Left kidney (tissue), 1 donor: ENCODE measurements at regions not wholly inside any gene's neighbourhood (a gene's known extent, or its start where the extent isn't known, plus 50 kb on each side); places are given as distances from the start of the nearest gene placed in this dataset.

ENCODE experiments used
- DNase-seq: peaks from one replicate; pipeline ENCODE4 v3.0.0-alpha.2; 2013

DNA sequence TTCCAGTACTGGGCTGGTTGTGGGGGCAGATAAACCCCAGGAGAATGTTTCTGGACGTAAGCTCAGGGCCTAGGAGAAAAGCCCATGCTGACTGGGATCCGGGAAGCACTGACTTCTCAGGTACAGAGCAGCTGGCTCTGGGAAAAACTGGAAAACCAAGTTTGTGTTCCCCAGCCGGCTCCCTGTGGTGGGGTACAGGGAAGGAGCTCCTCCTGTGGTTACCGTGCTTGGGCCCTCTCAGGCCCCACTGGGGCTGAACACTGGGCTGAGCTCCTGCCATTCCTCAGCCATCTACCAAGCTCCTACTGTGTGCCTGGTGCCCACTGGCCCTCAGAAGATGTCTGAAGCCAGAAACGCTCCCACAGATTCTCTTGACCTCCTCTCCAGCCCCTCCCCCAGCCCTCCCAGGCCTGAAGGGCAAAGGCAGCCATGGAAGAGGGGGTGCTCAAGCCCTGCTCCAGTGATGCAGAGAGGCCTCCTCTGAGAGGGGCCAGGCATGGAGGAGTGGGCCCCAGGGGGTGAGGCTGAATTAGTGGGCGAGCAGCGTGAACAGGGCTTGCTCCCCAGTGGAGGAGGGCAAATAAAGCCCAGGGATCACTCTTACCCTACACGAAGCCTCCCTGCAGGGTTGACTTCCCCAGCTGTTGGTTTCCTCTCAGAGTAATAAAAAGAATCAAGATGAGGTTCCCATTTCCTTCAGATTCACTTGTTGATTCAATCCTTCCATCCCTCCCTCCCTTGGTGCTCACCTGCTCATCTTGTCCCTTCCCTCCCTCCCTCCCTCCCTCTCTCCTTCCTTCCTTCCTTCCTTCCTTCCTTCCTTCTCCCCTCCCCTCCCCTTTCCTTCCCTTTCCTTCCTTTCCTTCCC lies 100.0 kb downstream of the VEGFA start:
- DNase-seq: no peak

DNA sequence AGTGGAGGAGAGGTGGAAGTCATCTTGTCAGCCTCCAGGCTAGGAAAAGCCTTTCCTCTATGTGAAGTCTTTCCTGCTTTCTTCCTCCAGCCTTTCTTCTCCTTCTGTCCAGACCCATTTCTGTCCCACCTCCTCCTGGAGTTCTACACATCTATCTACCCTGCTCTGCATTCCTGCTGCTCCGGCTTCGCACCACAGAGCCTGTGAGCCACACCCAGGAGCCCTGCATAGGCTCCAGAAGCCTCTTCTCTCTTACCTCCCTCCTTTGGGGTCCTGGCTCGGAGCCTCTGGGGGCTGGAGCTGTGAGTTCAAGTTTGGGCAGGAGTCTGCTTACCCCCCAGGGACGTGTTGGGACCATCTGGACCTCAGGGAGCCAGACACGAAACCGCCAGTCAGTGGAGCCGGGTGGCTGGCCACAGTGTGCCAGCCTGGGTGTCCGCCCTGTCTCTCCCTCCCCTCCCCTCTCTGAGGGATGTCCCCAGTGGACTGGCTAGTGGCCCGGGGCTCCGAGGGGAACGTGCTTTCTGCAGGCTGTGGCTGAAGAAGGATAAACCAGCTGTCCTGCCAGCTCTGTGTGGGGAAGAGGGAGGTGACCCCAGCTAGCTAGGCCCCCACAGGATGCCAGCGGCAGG lies 99.2 kb downstream of the VEGFA start:
- no peak for DNase-seq

DNA sequence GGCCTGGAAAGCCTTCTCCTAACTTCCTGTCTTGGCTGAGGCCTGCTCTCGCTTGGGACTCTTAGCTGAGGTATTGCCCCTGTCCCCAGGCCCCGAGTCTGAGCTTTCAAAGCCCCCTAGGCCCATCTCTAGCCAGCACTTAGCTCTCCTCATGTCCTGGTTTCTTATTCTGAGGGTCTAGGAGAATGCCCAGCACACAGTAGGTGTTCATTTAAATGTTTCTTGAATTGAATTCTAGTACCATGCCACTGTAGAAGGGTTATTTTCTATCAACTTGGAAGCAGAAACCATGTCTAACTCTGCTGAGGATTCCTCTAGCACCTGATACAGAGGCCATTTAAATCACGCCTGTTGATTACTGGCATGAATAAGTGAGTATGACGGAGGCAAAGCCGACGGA lies 98.5 kb downstream of the VEGFA start:
- no peak for DNase-seq

DNA sequence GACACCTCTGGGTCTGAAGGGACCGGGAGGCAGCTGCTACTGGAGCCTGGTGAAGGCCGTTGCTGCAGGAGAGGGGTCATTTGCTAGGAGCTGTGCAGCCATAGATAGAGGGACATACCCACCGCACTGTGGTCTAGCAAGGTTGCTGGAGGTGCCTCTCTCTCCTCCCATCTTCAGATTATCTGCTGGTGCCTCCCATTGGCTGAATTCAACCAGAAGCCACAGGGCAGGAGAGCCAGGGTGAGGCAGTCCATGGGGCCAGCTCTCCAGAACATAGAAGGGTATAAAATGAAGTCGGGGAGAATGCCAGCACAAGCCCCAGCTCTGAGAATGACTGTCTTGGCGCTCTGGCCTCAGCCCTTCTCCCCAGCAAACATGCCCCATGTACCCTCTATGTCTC lies 98.0 kb downstream of the VEGFA start:
- no peak for DNase-seq

DNA sequence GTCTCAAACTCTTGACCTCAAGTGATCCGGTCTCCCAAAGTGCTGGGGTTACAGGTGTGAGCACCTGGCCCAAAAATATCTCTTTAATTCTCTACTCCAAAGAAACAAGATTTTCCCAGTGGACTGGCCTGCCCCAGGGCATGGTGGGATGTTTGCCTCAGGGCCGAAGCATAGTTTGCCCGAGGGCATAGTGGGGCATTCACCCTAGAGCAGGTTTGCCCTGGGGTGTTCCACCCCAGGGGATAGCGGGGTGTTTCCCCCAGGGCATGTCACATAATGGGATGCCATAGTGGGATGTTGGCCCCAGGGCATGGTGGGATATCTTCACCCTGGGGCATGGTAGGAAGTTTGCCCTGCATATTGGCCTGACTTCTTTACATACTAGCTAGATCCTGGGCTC lies 97.2 kb downstream of the VEGFA start:
- no peak for DNase-seq

DNA sequence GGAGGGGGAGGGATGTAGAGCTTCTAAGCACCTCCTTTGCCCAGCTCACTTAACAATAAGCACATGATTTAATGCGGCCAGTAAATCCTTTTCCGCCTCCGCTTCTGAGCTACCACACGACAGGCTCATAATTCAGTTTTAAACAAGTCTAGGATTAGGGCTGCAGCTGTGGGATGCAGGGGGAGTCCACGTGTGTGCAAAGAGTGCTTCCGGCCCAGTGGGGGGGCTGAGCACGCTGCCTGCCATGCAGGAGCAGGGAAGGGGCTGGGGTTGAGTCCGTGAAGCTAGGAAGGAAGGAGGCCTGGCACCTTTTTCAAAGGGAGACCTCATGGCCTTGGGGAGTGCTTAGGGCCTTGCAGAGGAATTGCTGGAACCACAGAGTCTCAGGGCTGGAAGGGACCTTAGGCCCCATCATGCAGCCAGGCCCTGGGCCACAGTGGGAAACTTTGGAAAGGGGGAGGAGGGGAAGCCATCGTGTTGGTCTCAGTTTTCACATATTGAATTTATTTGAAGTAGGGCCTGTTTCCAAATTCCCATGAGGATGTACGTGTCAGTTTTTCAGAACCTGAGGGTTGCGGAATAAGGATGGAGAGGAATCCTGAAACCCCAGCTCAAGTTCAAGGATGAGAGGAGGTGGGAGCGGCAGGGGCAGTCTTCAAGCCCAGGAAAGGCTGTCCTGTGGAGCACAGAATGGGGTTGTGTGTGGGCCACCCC lies 96.1 kb downstream of the VEGFA start:
- DNase-seq: peak; percentile 87

DNA sequence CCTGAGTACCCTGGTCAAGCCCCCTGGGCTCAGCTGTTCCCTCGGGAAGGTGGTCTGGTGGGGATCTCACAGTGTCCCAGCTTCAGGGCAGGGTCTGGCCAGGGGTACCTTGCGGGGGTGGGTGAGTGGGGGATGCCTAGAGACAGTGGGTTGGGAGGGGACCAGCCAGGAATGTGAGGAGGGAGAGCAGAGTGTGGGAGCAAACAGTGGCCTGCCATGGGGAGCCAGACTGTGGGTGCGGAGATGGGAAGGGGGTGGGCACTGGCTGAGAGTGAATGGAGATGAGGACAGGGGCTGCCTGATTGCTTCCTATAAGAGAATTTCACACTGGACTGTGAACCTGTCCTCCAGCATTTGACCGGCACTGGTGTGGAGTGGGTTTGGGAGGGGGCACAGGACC lies 95.1 kb downstream of the VEGFA start:
- no peak for DNase-seq

DNA sequence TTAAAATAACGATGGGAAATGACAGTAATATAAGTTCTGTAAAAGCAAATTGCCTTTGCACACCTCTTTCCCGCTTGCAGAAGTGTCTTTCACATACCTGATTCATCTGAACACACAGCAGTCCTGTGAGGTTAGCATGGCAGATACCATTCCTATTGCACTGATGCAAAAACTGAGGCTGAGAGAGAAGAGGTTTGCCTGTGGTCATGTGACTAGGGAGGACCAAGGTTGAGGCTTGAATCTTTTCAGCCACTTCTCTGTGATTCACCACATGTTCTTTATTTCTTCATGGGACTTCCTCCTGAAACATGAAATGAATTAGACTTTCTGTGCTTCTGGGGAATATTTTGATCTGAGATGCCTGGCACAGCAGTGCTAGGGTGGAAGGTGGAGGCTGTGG lies 92.9 kb downstream of the VEGFA start:
- DNase-seq: no peak

DNA sequence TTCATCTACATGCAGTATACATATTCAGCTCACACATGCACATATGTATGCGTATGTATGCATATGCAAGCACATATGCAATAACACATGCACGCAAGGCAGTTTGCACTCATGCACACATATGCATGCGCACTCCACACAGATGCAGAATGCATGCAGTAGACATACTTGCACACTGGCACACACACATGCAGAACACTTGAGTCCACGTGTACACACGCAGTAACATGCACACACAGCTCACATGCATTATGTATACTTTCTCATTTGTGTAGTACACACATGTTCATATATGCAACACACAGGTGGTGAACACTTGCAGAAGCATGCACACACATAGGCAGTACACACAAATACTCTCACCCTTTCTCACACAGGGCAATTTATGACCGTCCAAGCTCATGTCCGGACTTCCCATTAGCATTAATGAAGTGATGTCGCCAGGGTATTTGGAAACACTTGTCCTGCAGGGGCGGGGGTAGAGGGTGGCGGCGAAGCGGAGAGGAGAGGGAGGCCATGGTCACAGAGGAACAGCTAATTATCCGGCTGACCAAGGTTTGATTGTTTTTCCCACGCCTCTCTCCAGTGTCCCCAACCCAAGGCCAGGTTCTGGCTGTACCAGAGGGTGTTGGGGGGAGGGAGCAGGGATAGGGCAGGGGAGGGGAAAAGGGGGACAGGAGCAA lies 91.3 kb downstream of the VEGFA start:
- no peak for DNase-seq

DNA sequence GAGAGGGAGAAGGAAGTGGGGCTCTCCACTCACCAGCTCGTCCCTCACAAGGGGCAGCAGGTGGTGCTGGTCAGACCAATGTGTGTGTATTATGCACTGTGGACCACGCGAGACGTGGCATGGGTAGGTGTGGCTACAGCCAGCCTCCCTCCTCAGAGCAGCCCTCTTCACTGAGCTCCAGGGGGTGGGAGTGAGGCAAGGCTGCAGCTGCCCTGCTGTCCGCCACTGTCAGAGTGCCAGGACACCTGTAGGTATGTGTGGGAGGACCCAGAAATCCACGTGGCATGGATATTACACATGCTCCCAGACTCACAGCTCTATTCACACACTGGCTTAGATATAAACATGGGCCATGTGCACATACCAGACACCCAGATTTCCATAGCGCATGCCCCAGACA lies 90.3 kb downstream of the VEGFA start:
- DNase-seq: no peak

DNA sequence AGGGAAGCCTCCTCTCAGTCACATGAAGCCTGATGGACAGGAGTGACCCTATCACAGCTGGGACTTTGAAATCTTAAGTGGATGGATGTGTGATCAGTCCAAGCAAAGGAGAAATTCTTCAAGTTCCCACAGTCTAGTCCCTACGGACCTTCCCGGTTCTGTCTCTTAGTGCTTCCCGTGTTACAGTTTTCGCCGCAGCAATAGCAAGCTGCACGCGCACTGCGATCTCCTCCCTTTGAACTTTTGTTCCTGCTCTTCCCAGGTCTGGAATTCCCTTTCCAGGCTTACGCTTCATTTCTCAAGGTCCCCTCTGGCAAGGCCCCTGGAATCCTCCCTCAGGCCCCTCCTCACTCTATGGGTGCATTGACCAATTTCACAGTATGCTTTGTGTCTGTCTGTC lies 89.2 kb downstream of the VEGFA start:
- no peak for DNase-seq

DNA sequence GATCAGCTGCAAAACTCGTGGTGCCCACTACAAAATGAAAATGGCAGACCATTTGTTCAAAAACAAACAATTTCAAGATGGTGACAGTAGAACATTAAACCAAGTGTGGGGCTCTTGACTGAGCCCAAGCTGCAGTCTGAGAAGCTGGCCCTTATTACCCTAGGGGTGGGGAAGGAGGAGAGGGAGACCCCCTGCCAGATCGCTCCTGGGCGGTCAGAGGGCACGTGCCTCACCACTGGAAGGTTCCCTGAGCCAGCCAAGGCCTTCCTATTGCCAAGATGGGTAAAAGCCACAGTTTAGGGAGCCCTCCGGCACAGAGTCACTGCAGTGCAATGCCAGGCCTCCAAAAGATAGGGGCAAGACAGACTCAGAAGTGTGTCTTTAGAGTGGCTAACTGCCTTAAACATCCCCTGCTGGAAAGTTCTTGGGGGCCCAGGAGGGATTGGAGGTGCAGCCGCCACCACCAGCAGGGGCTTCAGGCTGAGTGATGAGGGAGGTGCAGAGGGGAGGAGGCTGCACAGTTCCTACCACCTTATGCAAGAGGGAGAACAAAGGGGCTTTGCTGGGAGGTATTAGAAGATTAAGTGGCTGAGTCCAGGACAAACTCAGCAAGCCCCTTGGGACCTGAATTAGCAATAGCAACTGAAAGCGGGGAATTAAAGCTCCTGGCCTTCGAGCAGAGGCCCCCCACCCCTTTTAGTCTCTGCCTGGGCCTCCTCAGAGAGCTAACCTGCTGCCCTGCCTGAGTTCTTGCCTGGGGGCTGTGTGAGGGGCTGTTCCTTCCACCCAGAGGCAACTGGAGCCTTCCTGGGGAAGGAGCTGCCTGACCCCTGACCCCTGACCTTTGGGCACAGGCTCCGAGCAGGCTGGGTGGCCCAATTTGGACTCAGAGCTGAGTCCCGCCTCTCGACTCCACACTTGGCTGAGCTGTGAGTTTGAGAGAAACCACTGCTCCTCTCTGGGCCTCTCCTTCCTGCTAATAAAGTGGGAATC lies 88.4 kb downstream of the VEGFA start:
- no peak for DNase-seq

DNA sequence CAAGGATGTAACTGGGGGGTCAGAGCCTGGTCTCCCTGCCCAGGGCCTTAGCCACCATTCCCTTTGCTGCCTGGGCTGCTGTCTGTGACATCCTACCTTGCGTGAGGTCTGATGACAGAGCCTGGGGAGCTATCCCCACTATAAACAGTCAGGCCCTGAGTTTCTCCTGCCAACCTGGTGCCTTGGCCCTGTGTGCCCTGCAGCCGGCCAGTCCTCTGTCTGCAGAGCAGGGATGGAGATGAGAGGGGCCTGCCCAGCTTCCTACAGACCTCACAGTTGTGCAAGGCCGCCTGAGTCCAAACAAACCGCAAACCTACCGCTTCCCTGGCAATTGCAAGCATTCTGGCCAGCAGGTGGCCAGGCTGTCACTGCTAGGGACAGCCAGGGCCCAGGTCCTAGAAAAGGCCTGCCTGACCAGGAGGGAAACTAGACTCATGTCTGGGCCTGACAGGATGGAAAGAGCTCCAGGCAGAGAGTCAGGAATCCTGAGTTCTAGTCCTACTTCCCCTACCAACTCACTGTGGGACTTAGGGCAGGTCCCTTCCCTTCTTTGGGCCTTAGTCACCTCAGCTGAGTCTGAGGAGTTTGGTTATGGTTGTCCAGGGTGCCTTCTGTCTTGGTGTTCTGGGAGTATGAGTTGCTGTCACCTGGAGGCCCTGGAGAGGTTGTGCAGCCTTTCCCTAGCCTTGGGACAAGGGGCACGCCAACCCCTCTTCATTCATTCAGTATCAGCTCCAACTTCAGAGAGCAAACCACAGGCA lies 86.2 kb downstream of the VEGFA start:
- DNase-seq: no peak

DNA sequence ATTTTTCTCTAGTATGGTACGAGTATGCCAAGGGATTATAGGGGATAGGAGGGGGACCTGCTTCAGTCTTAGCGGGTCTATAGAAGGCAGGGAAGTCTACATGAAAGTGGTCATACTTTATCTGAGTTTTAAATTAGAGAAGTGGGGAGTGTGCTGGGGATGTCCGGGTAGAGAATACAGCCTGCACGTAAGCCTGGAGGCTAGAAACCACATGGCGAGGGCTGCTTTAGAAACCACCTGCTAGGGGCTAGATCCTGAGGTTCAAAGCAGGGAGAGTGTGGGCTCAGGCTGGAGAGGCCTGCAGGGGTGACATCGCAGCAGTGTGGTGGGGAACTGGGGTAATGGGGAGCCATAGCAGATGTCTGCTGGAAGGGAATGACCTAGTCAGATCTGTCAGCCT lies 85.2 kb downstream of the VEGFA start:
- no peak for DNase-seq

DNA sequence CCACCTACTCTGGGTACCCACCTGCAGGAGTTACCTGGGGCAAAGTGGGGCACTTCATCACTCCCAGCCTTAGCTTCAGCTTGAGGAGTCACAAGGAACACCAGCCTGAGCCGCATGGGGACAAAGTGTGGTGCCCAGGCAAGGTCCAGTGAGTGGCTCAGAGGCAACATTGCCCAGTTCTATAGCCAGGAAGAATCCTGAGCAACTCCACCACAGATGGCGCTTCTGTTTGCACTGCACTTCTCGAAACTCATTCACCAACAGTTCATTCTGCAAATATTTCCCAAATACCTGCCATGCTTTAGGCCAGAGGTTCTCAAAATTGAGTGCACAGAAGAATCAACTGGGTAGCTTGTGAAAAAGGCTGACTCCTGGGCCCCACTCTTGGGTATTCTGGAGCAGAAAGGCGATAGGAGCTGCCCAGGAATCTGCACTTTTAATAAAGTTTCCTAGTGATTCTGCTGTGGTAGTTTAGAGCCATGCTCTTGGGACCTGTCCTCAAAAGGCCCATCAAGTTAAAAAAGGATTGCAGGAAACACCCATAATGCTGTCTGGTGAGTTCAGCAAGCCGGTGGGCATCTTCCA lies 83.1 kb downstream of the VEGFA start:
- DNase-seq: no peak

DNA sequence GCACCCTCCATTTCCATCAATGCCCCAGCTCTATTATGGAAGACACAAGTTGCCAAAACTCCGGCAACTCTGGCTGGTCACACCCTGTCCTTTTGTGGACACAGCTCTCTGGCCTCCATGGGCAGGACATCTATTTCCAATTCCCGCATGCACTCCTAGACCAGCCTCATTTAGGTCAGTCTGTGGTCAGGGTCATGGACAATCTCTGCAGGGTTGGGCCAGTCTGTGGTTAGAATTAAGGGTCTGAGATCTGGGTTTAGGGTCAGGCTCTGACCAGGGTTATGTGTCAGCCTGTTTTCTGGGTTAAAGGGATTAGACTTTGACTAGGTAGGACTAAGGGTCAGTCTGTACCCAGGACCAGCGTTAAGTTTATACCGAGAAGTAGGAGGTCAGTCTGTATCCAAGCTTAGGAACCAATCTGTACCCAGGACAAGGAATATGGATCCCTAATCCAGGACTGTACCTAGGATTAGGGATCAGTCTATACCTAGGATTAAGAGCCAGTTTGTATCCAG lies 82.4 kb downstream of the VEGFA start:
- no peak for DNase-seq

DNA sequence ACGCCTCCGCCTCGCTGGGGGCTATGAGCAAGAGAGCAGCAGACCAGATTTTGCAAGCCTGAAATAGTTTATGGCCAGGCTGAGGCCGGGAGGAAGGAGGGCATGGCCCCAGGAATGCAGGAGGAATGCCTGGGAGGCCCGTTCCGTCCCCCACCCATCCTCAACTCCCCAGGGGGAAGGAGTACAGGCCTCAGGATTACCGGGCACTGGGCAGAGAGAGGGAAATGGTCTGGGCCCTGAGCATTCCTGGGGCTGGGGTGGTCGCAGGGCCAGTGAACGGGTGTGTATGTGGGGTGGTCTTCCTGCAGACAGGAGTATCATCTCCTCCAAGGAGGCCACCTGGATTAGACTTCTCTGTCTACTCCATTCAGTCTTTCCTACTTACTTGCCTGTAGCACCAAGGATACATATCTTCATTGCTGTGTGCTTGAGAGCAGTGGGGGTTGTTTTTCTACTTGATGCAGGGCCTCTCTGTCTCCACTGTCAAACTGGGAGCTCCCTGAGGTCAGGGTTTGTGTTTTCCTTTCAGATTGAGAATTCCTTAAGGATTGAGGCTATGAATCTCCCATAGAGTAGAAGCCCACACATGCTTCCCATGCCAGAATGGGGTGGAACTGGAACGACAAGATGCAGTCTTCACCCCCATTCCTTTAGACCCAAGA lies 81.3 kb downstream of the VEGFA start:
- DNase-seq: no peak

DNA sequence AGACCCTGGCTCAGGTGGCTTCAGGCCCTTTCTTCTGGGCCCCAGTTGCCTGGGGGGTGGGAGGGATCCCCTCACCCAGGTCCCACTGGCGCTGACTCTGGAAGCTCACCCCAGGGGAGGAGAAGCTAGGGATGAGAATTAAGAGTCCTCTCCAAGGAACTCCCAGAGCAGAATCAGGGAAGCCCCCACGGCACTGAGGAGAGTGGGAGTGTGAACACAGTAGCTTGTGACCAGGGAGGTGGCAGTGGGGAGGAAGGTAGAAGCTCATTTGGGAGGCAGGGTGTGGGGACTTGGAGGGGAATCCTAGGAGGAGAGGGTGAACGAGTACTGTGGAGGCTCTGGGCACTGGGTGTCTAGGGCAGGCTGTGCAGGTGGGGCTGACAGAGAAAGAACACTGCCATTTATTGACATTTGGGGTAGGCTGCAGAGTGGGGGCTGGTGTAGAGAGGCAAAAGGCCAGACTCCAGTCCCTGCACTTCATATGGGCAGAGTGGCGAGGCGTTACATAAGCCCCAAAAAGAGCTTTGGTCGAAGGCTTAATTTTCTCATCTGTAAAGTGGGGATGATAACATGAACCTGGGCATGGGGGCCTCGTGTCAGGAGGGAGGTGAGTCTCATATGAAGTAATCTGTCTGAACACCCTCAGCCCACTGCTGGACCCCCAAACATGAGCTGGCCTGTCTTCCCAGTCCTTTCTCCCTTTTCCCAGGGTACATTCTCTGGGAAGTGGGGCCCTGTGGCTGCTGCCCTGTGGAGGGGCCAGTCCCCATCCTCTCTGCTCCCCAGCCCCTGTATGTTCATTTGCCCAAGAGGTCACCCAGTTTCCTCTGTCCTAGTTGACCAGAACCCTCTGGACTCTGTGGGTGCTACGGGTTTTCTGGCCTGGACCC lies 80.5 kb downstream of the VEGFA start:
- DNase-seq: no peak
